GM23338 (cell line): ENCODE measurements at regions not wholly inside any gene's neighbourhood (a gene's known extent, or its start where the extent isn't known, plus 50 kb on each side); places are given as distances from the start of the nearest gene placed in this dataset.

Experiments used
- ATAC-seq: fragments of 200-7000 bp; cut with Tn5 transposase; 3 replicates; pipeline ENCODE4 v1.9.1; 2020
- DNase-seq: peaks from one replicate; pipeline ENCODE4 v3.0.0-alpha.2; 2015; ENCODE audit warnings: low spot score
- H2AFZ ChIP-seq: fragments of 200-600 bp; sonication (generic); 2 replicates; pipeline ENCODE4 v1.8.0; 2016; ENCODE audit warnings: antibody characterized with exemption, mild to moderate bottlenecking, moderate library complexity
- H3F3A ChIP-seq: fragments of 200-600 bp; sonication (generic); replicated peaks from 2 replicates; pipeline ENCODE4 v1.8.0; 2017; ENCODE audit warnings: antibody characterized with exemption, mixed run types, low read depth
- H3K27ac ChIP-seq: fragments of 200-600 bp; sonication (generic); 2 replicates; pipeline ENCODE4 v1.6.1; 2016; ENCODE audit warnings: low read depth
- H3K27me3 ChIP-seq: fragments of 200-600 bp; sonication (generic); 2 replicates; pipeline ENCODE4 v1.8.0; 2016; ENCODE audit warnings: mild to moderate bottlenecking, mixed run types, moderate library complexity; ENCODE audit not compliant: insufficient read depth
- H3K36me3 ChIP-seq: fragments of 200-600 bp; sonication (generic); 2 replicates; pipeline ENCODE4 v1.8.0; 2016; ENCODE audit warnings: mild to moderate bottlenecking; ENCODE audit not compliant: insufficient read depth
- H3K4me1 ChIP-seq: fragments of 200-600 bp; sonication (generic); 2 replicates; pipeline ENCODE4 v1.8.0; 2016; ENCODE audit warnings: mild to moderate bottlenecking, moderate library complexity; ENCODE audit not compliant: insufficient read depth
- H3K4me2 ChIP-seq: fragments of 200-600 bp; sonication (generic); 2 replicates; pipeline ENCODE4 v1.7.1; 2017; ENCODE audit warnings: mixed run types
- H3K4me3 ChIP-seq: fragments of 200-600 bp; sonication (generic); 2 replicates; pipeline ENCODE4 v1.6.1; 2016; ENCODE audit warnings: mixed run types
- H3K79me2 ChIP-seq: fragments of 200-600 bp; sonication (generic); replicated peaks from 2 replicates; pipeline ENCODE4 v1.8.0; 2017; ENCODE audit warnings: mild to moderate bottlenecking; ENCODE audit not compliant: insufficient read depth
- H3K9me2 ChIP-seq: fragments of 200-600 bp; sonication (generic); 2 replicates; pipeline ENCODE4 v1.8.0; 2017; ENCODE audit not compliant: insufficient read depth
- H4K20me1 ChIP-seq: fragments of 200-600 bp; sonication (generic); replicated peaks from 2 replicates; pipeline ENCODE4 v1.8.0; 2017; ENCODE audit warnings: mild to moderate bottlenecking; ENCODE audit not compliant: insufficient read depth
- H3K27ac Mint-ChIP-seq: 2 replicates; pipeline ENCODE4 v1.8.0; 2020; ENCODE audit warnings: inconsistent platforms, mild to moderate bottlenecking, moderate library complexity, mixed read lengths
- H3K27me3 Mint-ChIP-seq: 3 replicates; pipeline ENCODE4 v1.8.0; 2022; ENCODE audit warnings: low read depth, mild to moderate bottlenecking, moderate library complexity, mixed read lengths, inconsistent platforms; ENCODE audit not compliant: insufficient read depth, poor library complexity
- H3K36me3 Mint-ChIP-seq: 3 replicates; pipeline ENCODE4 v1.8.0; 2021; ENCODE audit warnings: low read depth, mild to moderate bottlenecking, inconsistent platforms, moderate library complexity, mixed read lengths
- H3K4me1 Mint-ChIP-seq: 3 replicates; pipeline ENCODE4 v1.8.0; 2020; ENCODE audit warnings: mild to moderate bottlenecking, inconsistent platforms, mixed read lengths
- H3K4me3 Mint-ChIP-seq: 3 replicates; pipeline ENCODE4 v1.8.0; 2021; ENCODE audit warnings: moderate library complexity, mild to moderate bottlenecking, inconsistent platforms, mixed read lengths
- H3K9me3 Mint-ChIP-seq: 3 replicates; pipeline ENCODE4 v1.8.0; 2020; ENCODE audit warnings: moderate library complexity, mild to moderate bottlenecking, inconsistent platforms, mixed read lengths
- CREB1 ChIP-seq: fragments of 250-450 bp; sonication (Bioruptor Pico); IDR thresholded peaks from 2 replicates; pipeline ENCODE4 v1.5.0; 2020; ENCODE audit warnings: low read depth, mild to moderate bottlenecking, moderate library complexity
- CTCF ChIP-seq, 2 experiments: fragments of 200-600 bp in 1 of 2; sonication (generic) in 1 of 2; conservative IDR thresholded peaks; 2 replicates each; pipeline versions ENCODE4 v1.5.1 to v1.6.1; 2016 to 2017; ENCODE audit warnings: antibody characterized with exemption in 2 of 2, low read depth in 2 of 2, mild to moderate bottlenecking in 2 of 2, moderate library complexity in 1 of 2
- ETS1 ChIP-seq: IDR thresholded peaks from 2 replicates; pipeline ENCODE4 v1.6.1; 2016; ENCODE audit warnings: antibody characterized with exemption
- EZH2 ChIP-seq: fragments of 200-600 bp; sonication (generic); IDR thresholded peaks from one replicate; pipeline ENCODE4 v1.8.0; 2017; ENCODE audit warnings: antibody characterized with exemption, mild to moderate bottlenecking, low read depth; ENCODE audit not compliant: unreplicated experiment
- EZH2phosphoT487 ChIP-seq: fragments of 200-600 bp; sonication (generic); IDR thresholded peaks from one replicate; pipeline ENCODE4 v1.8.1; 2018; ENCODE audit warnings: antibody characterized with exemption; ENCODE audit not compliant: unreplicated experiment
- JUNB ChIP-seq: IDR thresholded peaks from one replicate; pipeline ENCODE4 v1.6.1; 2016; ENCODE audit warnings: antibody characterized with exemption; ENCODE audit not compliant: unreplicated experiment
- NANOG ChIP-seq: IDR thresholded peaks from 2 replicates; pipeline ENCODE4 v1.6.1; 2016; ENCODE audit warnings: antibody characterized with exemption, borderline replicate concordance
- REST ChIP-seq: IDR thresholded peaks from one replicate; pipeline ENCODE4 v1.6.1; 2018; ENCODE audit warnings: antibody characterized with exemption; ENCODE audit not compliant: unreplicated experiment
- STAT1 ChIP-seq: IDR thresholded peaks from one replicate; pipeline ENCODE4 v1.6.1; 2016; ENCODE audit warnings: antibody characterized with exemption; ENCODE audit not compliant: unreplicated experiment
- ZNF114 ChIP-seq: fragments of 250-450 bp; sonication (Bioruptor Pico); IDR thresholded peaks from 2 replicates; pipeline ENCODE4 v1.5.0; 2020; ENCODE audit warnings: mild to moderate bottlenecking, moderate library complexity
- ZNF331 ChIP-seq: fragments of 250-450 bp; sonication (Bioruptor Pico); IDR thresholded peaks from 2 replicates; pipeline ENCODE4 v1.5.0; 2020; ENCODE audit warnings: low read depth, mild to moderate bottlenecking, moderate library complexity

- TF ChIP-seq CREB1 (CRISPR knock-in tag) (no peak), ZNF114 (no peak), JUNB (no peak), EZH2 (no peak), NANOG (no peak), STAT1 (no peak), ZNF331 (no peak), REST (no peak), EZH2phosphoT487 (no peak), CTCF (conservative IDR thresholded peaks at IDR 0.05; ENCODE audit: low read depth in 2 of 2) (no peak)
These were observed 232.7 kb upstream of the TENT5A start (continued) for GRCh38 chr6:81985191-81985590.

- H3K27ac ChIP-seq, result no peak overlapping the region
- TF ChIP-seq ETS1 (no peak), STAT1 (no peak), CREB1 (CRISPR knock-in tag) (no peak), ZNF331 (no peak), REST (no peak), EZH2 (no peak)
These were observed 232.1 kb upstream of the TENT5A start for GRCh38 chr6:81984599-81984998.

More at GRCh38 chr6:81984599-81984998, 232.1 kb upstream of the TENT5A start:
- Histone ChIP-seq H3F3A (no peaks in the 10 kb centered on the region), H3K9me2 (no peaks in the 10 kb centered on the region), H2AFZ (no peak overlapping the region), H3K4me2 (peak overlapping the region; percentile 53), H3K4me3 (no peak overlapping the region), H3K27me3 (no peaks in the 10 kb centered on the region), H3K36me3 (no peaks in the 10 kb centered on the region), H3K79me2 (no peaks in the 10 kb centered on the region), H4K20me1 (no peaks in the 10 kb centered on the region), H3K4me1 (peaks cover 9% of the 10 kb centered on the region)
- H3K27me3 Mint-ChIP-seq, result peaks cover 3% of the 10 kb centered on the region
- peaks cover 5% of the 10 kb centered on the region; the same call in 2 of the 3 replicates for H3K9me3 Mint-ChIP-seq
- DNase-seq (no peak), ATAC-seq (no peak)
- peaks cover 13% of the 10 kb centered on the region; the same call in 2 of the 3 replicates for H3K4me1 Mint-ChIP-seq
- H3K4me3 Mint-ChIP-seq, result no peak overlapping the region
- peaks cover 10% of the 10 kb centered on the region; the same call in 1 of the 3 replicates for H3K36me3 Mint-ChIP-seq
- no peak overlapping the region for H3K27ac Mint-ChIP-seq
